Liver (tissue), 7 donors: ENCODE measurements at regions not wholly inside any gene's neighbourhood (a gene's known extent, or its start where the extent isn't known, plus 50 kb on each side); places are given as distances from the start of the nearest gene placed in this dataset.

ENCODE experiments used
- DNase-seq: peaks from one replicate; pipeline ENCODE4 v3.0.0-alpha.2; 2017; ENCODE audit warnings: low spot score
- H3K27ac ChIP-seq, 2 donors: one replicate each; pipeline ENCODE4 v1.7.0; 2013; ENCODE audit warnings: inconsistent platforms in 2 of 2, low read length in 2 of 2, control low read depth in 1 of 2, low read depth in 1 of 2, mild to moderate bottlenecking in 1 of 2
- H3K27me3 ChIP-seq, 4 donors: one replicate each; pipeline versions ENCODE4 v1.6.1 to v1.7.0; 2013; ENCODE audit warnings: low read length in 3 of 4, inconsistent platforms in 1 of 4, mild to moderate bottlenecking in 1 of 4, moderate library complexity in 1 of 4; ENCODE audit not compliant: control insufficient read depth in 4 of 4, insufficient read depth in 4 of 4
- H3K36me3 ChIP-seq, 4 donors: one replicate each; pipeline versions ENCODE4 v1.6.1 to v1.7.0; 2013; ENCODE audit warnings: low read length in 3 of 4, mild to moderate bottlenecking in 3 of 4, low read depth in 1 of 4, moderate library complexity in 1 of 4; ENCODE audit not compliant: control insufficient read depth in 4 of 4, insufficient read depth in 3 of 4
- H3K4me1 ChIP-seq, 4 donors: one replicate each; pipeline versions ENCODE4 v1.6.1 to v1.7.0; 2013; ENCODE audit warnings: low read length in 3 of 4, mild to moderate bottlenecking in 3 of 4, moderate library complexity in 1 of 4; ENCODE audit not compliant: control insufficient read depth in 4 of 4, insufficient read depth in 4 of 4
- H3K4me3 ChIP-seq, 3 donors: one replicate each; pipeline versions ENCODE4 v1.6.1 to v1.7.0; 2013; ENCODE audit warnings: low read length in 3 of 3, control low read depth in 1 of 3, low read depth in 1 of 3, mild to moderate bottlenecking in 1 of 3
- H3K9ac ChIP-seq, 2 donors: one replicate each; pipeline ENCODE4 v1.7.0; 2013; ENCODE audit warnings: low read length in 2 of 2, mild to moderate bottlenecking in 2 of 2, moderate library complexity in 2 of 2, control low read depth in 1 of 2, low read depth in 1 of 2
- H3K9me3 ChIP-seq, 4 donors: one replicate each; pipeline versions ENCODE4 v1.6.1 to v1.7.0; 2013; ENCODE audit warnings: low read length in 3 of 4; ENCODE audit not compliant: control insufficient read depth in 4 of 4
- FOXA1 ChIP-seq: IDR thresholded peaks from 2 replicates; pipeline ENCODE4 v1.6.1; 2016; ENCODE audit warnings: antibody characterized with exemption
- FOXA2 ChIP-seq: IDR thresholded peaks from 2 replicates; pipeline ENCODE4 v1.6.1; 2016; ENCODE audit warnings: antibody characterized with exemption
- JUND ChIP-seq, 2 donors: IDR thresholded peaks; 2 replicates each; pipeline ENCODE4 v1.6.1; 2016; ENCODE audit warnings: antibody characterized with exemption in 2 of 2
- NR2F2 ChIP-seq: IDR thresholded peaks from 2 replicates; pipeline ENCODE4 v1.6.1; 2016; ENCODE audit warnings: antibody characterized with exemption
- SP1 ChIP-seq: IDR thresholded peaks from 2 replicates; pipeline ENCODE4 v1.6.1; 2018; ENCODE audit warnings: antibody characterized with exemption, mild to moderate bottlenecking
- TAF1 ChIP-seq: conservative IDR thresholded peaks from 2 replicates; pipeline ENCODE4 v1.6.1; 2016; ENCODE audit warnings: antibody characterized with exemption, mild to moderate bottlenecking
- YY1 ChIP-seq: IDR thresholded peaks from 2 replicates; pipeline ENCODE4 v1.6.1; 2016; ENCODE audit warnings: antibody characterized with exemption, mild to moderate bottlenecking
- WGBS: extraction: QIAGEN DNeasy Blood & Tissue Kit; methylation state at CpG from one replicate; pipeline ENCODE4 v1.1.7; 2013; 5-methylcytosine and 5-hydroxymethylcytosine counted together
- TF ChIP-seq, protein P1 (sequence below): IDR thresholded peaks from 2 replicates; pipeline ENCODE4 v1.6.1; 2016; ENCODE audit warnings: antibody characterized with exemption, mild to moderate bottlenecking
- TF ChIP-seq, protein P2 (sequence below): IDR thresholded peaks from 2 replicates; pipeline ENCODE4 v1.6.1; 2016; ENCODE audit warnings: antibody characterized with exemption
- donor health status: healthy.
- donor health status: healthy.
- donor health status: healthy.
- donor health status: healthy.

DNA sequence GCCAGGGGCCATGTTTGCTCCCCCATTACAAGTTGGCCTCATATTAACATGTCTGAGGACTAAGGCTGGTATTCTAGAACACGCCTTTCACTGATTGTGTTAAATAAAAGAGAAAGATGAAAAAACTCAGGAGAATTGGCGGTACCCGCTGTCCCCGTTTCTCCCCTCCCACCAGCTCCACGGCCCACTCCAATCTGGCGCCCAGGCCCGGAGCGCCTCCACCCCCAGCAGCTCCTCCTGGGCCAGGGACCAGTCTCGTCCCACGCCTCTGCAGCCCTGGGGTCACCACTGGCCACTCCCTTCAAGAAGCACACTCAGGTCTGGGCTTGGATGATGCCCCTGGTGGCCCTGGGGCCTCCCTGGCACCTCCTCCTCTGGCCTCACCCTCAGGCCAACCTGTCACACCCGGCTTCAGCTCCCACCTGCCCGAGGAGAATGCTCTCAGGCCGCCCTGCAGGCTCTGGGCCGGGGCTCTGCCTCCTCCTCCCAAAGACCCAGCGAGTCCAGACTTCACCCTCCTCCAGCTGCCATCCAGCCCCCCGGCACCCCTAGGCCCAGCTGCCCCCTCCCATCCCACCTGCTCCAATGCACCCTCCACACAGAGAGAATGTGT lies 133.0 kb upstream of the PPP1R26 start:
- TF ChIP-seq YY1, result no peak
- TF ChIP-seq, protein P1, sequence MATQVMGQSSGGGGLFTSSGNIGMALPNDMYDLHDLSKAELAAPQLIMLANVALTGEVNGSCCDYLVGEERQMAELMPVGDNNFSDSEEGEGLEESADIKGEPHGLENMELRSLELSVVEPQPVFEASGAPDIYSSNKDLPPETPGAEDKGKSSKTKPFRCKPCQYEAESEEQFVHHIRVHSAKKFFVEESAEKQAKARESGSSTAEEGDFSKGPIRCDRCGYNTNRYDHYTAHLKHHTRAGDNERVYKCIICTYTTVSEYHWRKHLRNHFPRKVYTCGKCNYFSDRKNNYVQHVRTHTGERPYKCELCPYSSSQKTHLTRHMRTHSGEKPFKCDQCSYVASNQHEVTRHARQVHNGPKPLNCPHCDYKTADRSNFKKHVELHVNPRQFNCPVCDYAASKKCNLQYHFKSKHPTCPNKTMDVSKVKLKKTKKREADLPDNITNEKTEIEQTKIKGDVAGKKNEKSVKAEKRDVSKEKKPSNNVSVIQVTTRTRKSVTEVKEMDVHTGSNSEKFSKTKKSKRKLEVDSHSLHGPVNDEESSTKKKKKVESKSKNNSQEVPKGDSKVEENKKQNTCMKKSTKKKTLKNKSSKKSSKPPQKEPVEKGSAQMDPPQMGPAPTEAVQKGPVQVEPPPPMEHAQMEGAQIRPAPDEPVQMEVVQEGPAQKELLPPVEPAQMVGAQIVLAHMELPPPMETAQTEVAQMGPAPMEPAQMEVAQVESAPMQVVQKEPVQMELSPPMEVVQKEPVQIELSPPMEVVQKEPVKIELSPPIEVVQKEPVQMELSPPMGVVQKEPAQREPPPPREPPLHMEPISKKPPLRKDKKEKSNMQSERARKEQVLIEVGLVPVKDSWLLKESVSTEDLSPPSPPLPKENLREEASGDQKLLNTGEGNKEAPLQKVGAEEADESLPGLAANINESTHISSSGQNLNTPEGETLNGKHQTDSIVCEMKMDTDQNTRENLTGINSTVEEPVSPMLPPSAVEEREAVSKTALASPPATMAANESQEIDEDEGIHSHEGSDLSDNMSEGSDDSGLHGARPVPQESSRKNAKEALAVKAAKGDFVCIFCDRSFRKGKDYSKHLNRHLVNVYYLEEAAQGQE, result no peak
- TF ChIP-seq, protein P2, sequence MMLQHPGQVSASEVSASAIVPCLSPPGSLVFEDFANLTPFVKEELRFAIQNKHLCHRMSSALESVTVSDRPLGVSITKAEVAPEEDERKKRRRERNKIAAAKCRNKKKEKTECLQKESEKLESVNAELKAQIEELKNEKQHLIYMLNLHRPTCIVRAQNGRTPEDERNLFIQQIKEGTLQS, result no peak
- DNase-seq, result no peak
- H3K9me3 ChIP-seq, result no peaks in the 10 kb centered on the region
- no peaks in the 10 kb centered on the region for H3K36me3 ChIP-seq
- peaks cover 0 to 3% (median 0%) of the 10 kb centered on the region in 4 donors for H3K27me3 ChIP-seq
- H3K4me3 ChIP-seq, result no peak overlapping the region
- no peak overlapping the region for H3K9ac ChIP-seq
- no peak overlapping the region for H3K27ac ChIP-seq
- WGBS, result 70% methylated on average over 16 of the region's 16 CpGs
- H3K4me1 ChIP-seq, result no peaks in the 10 kb centered on the region

DNA sequence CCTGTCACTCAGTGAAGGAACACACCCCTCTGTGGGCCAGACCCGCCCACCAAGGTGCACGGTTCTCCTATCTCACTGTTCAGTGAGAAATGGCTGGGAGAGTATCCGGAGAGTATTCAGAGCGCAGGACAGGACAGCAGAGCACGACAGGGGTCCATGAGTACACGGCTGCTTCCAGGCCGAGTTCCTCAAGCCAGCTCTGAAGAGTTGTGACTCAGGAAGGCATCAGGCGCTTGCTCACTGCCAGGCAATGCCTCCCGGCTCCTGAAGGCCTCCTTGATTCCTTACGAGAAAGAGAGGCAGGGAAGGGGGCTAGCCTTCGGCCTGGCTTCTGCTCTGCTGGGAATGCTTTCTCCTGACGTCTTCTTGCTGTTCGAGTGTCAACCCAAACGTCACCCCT lies 132.1 kb upstream of the PPP1R26 start:
- H3K27me3 ChIP-seq, result peaks cover 0 to 3% (median 0%) of the 10 kb centered on the region in 4 donors

DNA sequence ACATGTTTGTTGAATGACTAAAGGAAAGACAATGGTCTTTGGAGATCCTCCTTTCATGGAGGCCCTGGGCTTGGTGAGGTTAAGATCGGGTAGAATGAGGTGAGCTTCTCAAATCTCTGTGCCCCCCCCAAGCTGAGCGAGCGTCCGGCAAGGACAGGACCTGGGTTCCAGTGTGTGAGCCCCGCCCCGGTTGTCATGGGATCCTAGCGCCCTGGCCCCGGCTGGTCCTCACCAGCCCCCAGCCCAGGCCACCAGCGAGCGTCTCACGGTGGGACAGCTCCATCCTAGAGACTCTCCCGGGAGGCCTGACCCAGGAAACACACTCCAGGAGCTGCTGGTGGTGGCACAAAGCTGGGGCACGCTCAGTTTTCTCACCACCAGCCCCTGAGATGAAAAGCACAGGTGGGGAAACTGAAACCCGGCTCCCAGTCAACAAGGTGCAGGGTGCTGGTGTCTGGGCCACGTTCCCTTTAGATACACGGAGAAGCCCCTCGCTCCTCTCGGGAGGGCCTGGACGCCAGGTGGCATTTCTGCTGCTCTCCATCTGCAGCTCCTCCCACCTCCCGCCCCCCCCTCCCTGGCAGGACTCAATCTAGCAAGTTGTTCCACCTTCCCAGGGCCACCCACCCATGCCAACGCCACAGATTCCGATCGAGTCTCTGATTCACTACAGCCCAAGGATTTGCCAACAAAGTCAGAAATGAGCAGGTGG lies 131.3 kb upstream of the PPP1R26 start:
- Histone ChIP-seq H3K9ac (no peak overlapping the region), H3K4me3 (no peak overlapping the region), H3K27me3 (peaks cover 0 to 3% (median 0%) of the 10 kb centered on the region in 4 donors), H3K27ac (no peak overlapping the region), H3K4me1 (no peaks in the 10 kb centered on the region), H3K36me3 (no peaks in the 10 kb centered on the region), H3K9me3 (no peaks in the 10 kb centered on the region)
- TF ChIP-seq, protein P2, result no peak
- TF ChIP-seq FOXA2, result no peak
- TF ChIP-seq NR2F2, result no peak
- no peak for TF ChIP-seq FOXA1
- TF ChIP-seq, protein P1, result no peak
- TF ChIP-seq YY1, result no peak
- no peak for TF ChIP-seq TAF1
- no peak for TF ChIP-seq JUND (IDR thresholded peaks at IDR 0.05)
- TF ChIP-seq SP1, result no peak
- WGBS, result 77% methylated on average over 23 of the region's 23 CpGs
- no peak for DNase-seq

More for the DNA sequence above, 132.1 kb upstream of the PPP1R26 start:
- Histone ChIP-seq H3K4me3 (no peak overlapping the region), H3K4me1 (no peaks in the 10 kb centered on the region), H3K36me3 (no peaks in the 10 kb centered on the region), H3K9ac (no peak overlapping the region), H3K27ac (no peak overlapping the region), H3K9me3 (no peaks in the 10 kb centered on the region)
- no peak for DNase-seq
- 61% methylated on average over 14 of the region's 14 CpGs for WGBS
- no peak for TF ChIP-seq FOXA1
